Thyroid gland (tissue), 4 donors: ENCODE measurements at regions not wholly inside any gene's neighbourhood (a gene's known extent, or its start where the extent isn't known, plus 50 kb on each side); places are given as distances from the start of the nearest gene placed in this dataset.

Source experiments
- DNase-seq, 2 donors: peaks; one replicate each; pipeline ENCODE4 v3.0.0-alpha.2; 2019
- H3K27ac ChIP-seq, 3 donors: fragments of 200-600 bp; sonication (generic); 1 replicate in 2 of 3; 2 replicates in 1 of 3; pipeline ENCODE4 v1.5.1; 2016 to 2019; ENCODE audit warnings: mild to moderate bottlenecking in 1 of 3, moderate library complexity in 1 of 3
- H3K27me3 ChIP-seq: fragments of 200-600 bp; sonication (generic); one replicate; pipeline ENCODE4 v1.5.1; 2019
- H3K36me3 ChIP-seq, 2 donors: fragments of 200-600 bp; sonication (generic); one replicate each; pipeline ENCODE4 v1.5.1; 2016 to 2019
- H3K4me1 ChIP-seq, 2 donors: fragments of 200-600 bp; sonication (generic); one replicate each; pipeline ENCODE4 v1.5.1; 2017 to 2019
- H3K4me3 ChIP-seq, 3 donors: fragments of 200-600 bp; sonication (generic); replicated peaks in 1 of 3; 1 replicate in 2 of 3; 2 replicates in 1 of 3; pipeline ENCODE4 v1.5.1; 2016; ENCODE audit warnings: mild to moderate bottlenecking in 1 of 3
- H3K9me3 ChIP-seq: fragments of 200-600 bp; sonication (generic); one replicate; pipeline ENCODE4 v1.5.1; 2017
- CTCF ChIP-seq, 6 experiments: fragments of 200-600 bp in 3 of 6; fragments of 450-650 bp in 3 of 6; sonication (generic) in 3 of 6; IDR thresholded peaks; one replicate each; pipeline ENCODE4 v1.5.1; 2016 to 2019; ENCODE audit warnings: antibody characterized with exemption in 6 of 6, mild to moderate bottlenecking in 2 of 6, inconsistent platforms in 1 of 6, moderate library complexity in 1 of 6
- POLR2A ChIP-seq, 2 donors: fragments of 450-650 bp; IDR thresholded peaks; one replicate each; pipeline ENCODE4 v1.6.1; 2017; ENCODE audit warnings: antibody characterized with exemption in 2 of 2, mild to moderate bottlenecking in 2 of 2, moderate library complexity in 1 of 2
- WGBS, 2 donors: methylation state at CpG; one replicate each; pipeline ENCODE4 v1.1.5; 2017; 5-methylcytosine and 5-hydroxymethylcytosine counted together
- intact Hi-C: fragments of 100-400 bp; cut with DNase I; formaldehyde crosslinking; loops from one replicate; pipeline ENCODE4 v1.15.1; 2023

- TF ChIP-seq POLR2A (IDR thresholded peaks at IDR 0.05) (no peak), CTCF (IDR thresholded peaks at IDR 0.05) (no peak)
- H3K4me3 ChIP-seq, result no peak overlapping the region
- H3K27me3 ChIP-seq, result no peaks in the 10 kb centered on the region
- WGBS, 2 donors, result 75 to 80% methylated on average over 6 of the region's 6 CpGs
- no peak for DNase-seq
- no peaks in the 10 kb centered on the region for H3K9me3 ChIP-seq
- H3K27ac ChIP-seq, result no peak overlapping the region
- peaks cover 9 to 31% of the 10 kb centered on the region in 2 donors for H3K4me1 ChIP-seq
- H3K36me3 ChIP-seq, result no peaks in the 10 kb centered on the region
- intact Hi-C loops, result no loop called here
Observed at GRCh38 chr1:235059221-235059620, 69.4 kb downstream of the TOMM20 start.

- H3K4me1 ChIP-seq, result peaks cover 9 to 33% of the 10 kb centered on the region in 2 donors
- 35 to 48% methylated on average over 1 of the region's 1 CpG for WGBS, 2 donors
- no peak for TF ChIP-seq POLR2A (IDR thresholded peaks at IDR 0.05)
- no peak for TF ChIP-seq CTCF (IDR thresholded peaks at IDR 0.05)
Observed at GRCh38 chr1:235058695-235059094, 69.9 kb downstream of the TOMM20 start.

GRCh38 chr1:235057385-235058306 lies 71.0 kb downstream of the TOMM20 start:
- DNase-seq, result no peak
- Histone ChIP-seq H3K4me1 (peaks cover 7 to 28% of the 10 kb centered on the region in 2 donors), H3K9me3 (no peaks in the 10 kb centered on the region), H3K36me3 (no peaks in the 10 kb centered on the region), H3K27ac (no peak overlapping the region), H3K4me3 (no peak overlapping the region), H3K27me3 (no peaks in the 10 kb centered on the region)
- TF ChIP-seq POLR2A (IDR thresholded peaks at IDR 0.05) (no peak), CTCF (IDR thresholded peaks at IDR 0.05) (no peak)
- intact Hi-C loops, result no loop called here
- WGBS, 2 donors, result 90% methylated on average over 12 of the region's 12 CpGs

More at GRCh38 chr1:235058695-235059094, 69.9 kb downstream of the TOMM20 start:
- no peaks in the 10 kb centered on the region for H3K27me3 ChIP-seq
- intact Hi-C loops, result no loop called here
- H3K36me3 ChIP-seq, result no peaks in the 10 kb centered on the region
- DNase-seq, result no peak
- no peaks in the 10 kb centered on the region for H3K9me3 ChIP-seq
- no peak overlapping the region for H3K27ac ChIP-seq
- no peak overlapping the region for H3K4me3 ChIP-seq

- Histone ChIP-seq H3K4me3 (no peak overlapping the region), H3K27ac (no peak overlapping the region), H3K36me3 (no peaks in the 10 kb centered on the region), H3K4me1 (peaks cover 1 to 21% of the 10 kb centered on the region in 2 donors), H3K9me3 (no peaks in the 10 kb centered on the region), H3K27me3 (no peaks in the 10 kb centered on the region)
- 98 to 100% methylated on average over 7 of the region's 7 CpGs for WGBS, 2 donors
- DNase-seq, result no peak
- intact Hi-C loops, result no loop called here
- TF ChIP-seq CTCF (IDR thresholded peaks at IDR 0.05) (no peak), POLR2A (IDR thresholded peaks at IDR 0.05) (no peak)
Observed at GRCh38 chr1:235056937-235057336, 71.7 kb downstream of the TOMM20 start.

GRCh38 chr1:235054936-235055335 lies 73.7 kb downstream of the TOMM20 start:
- no peak overlapping the region for H3K4me3 ChIP-seq
- no peaks in the 10 kb centered on the region for H3K27me3 ChIP-seq
- H3K36me3 ChIP-seq, result no peaks in the 10 kb centered on the region
- 95 to 98% methylated on average over 12 to 13 of the region's 13 CpGs for WGBS, 2 donors
- intact Hi-C loops, result no loop called here
- TF ChIP-seq POLR2A (IDR thresholded peaks at IDR 0.05) (no peak), CTCF (IDR thresholded peaks at IDR 0.05) (no peak)
- no peaks in the 10 kb centered on the region for H3K9me3 ChIP-seq
- H3K27ac ChIP-seq, result no peak overlapping the region
- H3K4me1 ChIP-seq, result peaks cover 7 to 17% of the 10 kb centered on the region in 2 donors
- no peak for DNase-seq
